NCI-H128 (cell line): ENCODE measurements at regions not wholly inside any gene's neighbourhood (a gene's known extent, or its start where the extent isn't known, plus 50 kb on each side); places are given as distances from the start of the nearest gene placed in this dataset.

Experiments used
- DNase-seq: peaks from one replicate; lab custom pipeline; 2025; ENCODE audit not compliant: unreplicated experiment; lab: John Stamatoyannopoulos, UW

- DNase-seq, result peak; percentile 25
These were observed 728.6 kb downstream of the PTPRU start for GRCh38 chr1:29964718-29965533.

GRCh38 chr1:29963946-29964345 lies 727.6 kb downstream of the PTPRU start:
- DNase-seq, result no peak

GRCh38 chr1:29962831-29963247 lies 726.5 kb downstream of the PTPRU start:
- no peak for DNase-seq

- no peak for DNase-seq
These were observed 726.0 kb downstream of the PTPRU start for GRCh38 chr1:29962336-29962735.

- no peak for DNase-seq
These were observed 725.2 kb downstream of the PTPRU start for GRCh38 chr1:29961293-29962059.

GRCh38 chr1:29960876-29961275 lies 724.6 kb downstream of the PTPRU start:
- DNase-seq, result no peak

- DNase-seq, result no peak
These were observed 723.9 kb downstream of the PTPRU start for GRCh38 chr1:29960156-29960755.

GRCh38 chr1:29959356-29959755 lies 723.0 kb downstream of the PTPRU start:
- DNase-seq, result no peak

GRCh38 chr1:29958271-29958670 lies 721.9 kb downstream of the PTPRU start:
- no peak for DNase-seq

- DNase-seq, result no peak
These were observed 720.2 kb downstream of the PTPRU start for GRCh38 chr1:29956349-29957030.

GRCh38 chr1:29954591-29954990 lies 718.3 kb downstream of the PTPRU start:
- DNase-seq, result no peak

GRCh38 chr1:29953961-29954360 lies 717.6 kb downstream of the PTPRU start:
- no peak for DNase-seq

- DNase-seq, result no peak
These were observed 713.4 kb downstream of the PTPRU start for GRCh38 chr1:29949676-29950075.

- no peak for DNase-seq
These were observed 712.3 kb downstream of the PTPRU start for GRCh38 chr1:29948581-29948980.

- DNase-seq, result no peak
These were observed 709.7 kb downstream of the PTPRU start for GRCh38 chr1:29946057-29946456.

GRCh38 chr1:29945426-29945825 lies 709.1 kb downstream of the PTPRU start:
- no peak for DNase-seq

GRCh38 chr1:29944253-29944905 lies 708.1 kb downstream of the PTPRU start:
- DNase-seq, result no peak

GRCh38 chr1:29943034-29943433 lies 706.7 kb downstream of the PTPRU start:
- no peak for DNase-seq

GRCh38 chr1:29939079-29939478 lies 702.8 kb downstream of the PTPRU start:
- DNase-seq, result no peak

GRCh38 chr1:29937356-29937755 lies 701.0 kb downstream of the PTPRU start:
- no peak for DNase-seq

GRCh38 chr1:29936031-29936544 lies 699.8 kb downstream of the PTPRU start:
- no peak for DNase-seq
